Muscle of leg (tissue), 3 donors: ENCODE measurements at regions not wholly inside any gene's neighbourhood (a gene's known extent, or its start where the extent isn't known, plus 50 kb on each side); places are given as distances from the start of the nearest gene placed in this dataset.
A peak's percentile ranks its signal among the peaks of the same experiment; 100 is the strongest.

Experiments used
- DNase-seq: peaks from one replicate; pipeline ENCODE4 v3.0.0; 2013
- H3K27ac ChIP-seq: one replicate; pipeline ENCODE4 v1.5.1; 2013; ENCODE audit warnings: mild to moderate bottlenecking, low read length, control low read depth
- H3K27me3 ChIP-seq: one replicate; pipeline ENCODE4 v1.6.1; 2013; ENCODE audit warnings: low read length; ENCODE audit not compliant: control insufficient read depth, insufficient read depth
- H3K36me3 ChIP-seq: one replicate; pipeline ENCODE4 v1.6.1; 2013; ENCODE audit warnings: low read length; ENCODE audit not compliant: control insufficient read depth, insufficient read depth
- H3K4me1 ChIP-seq: one replicate; pipeline ENCODE4 v1.6.1; 2013; ENCODE audit warnings: low read length; ENCODE audit not compliant: control insufficient read depth, insufficient read depth
- H3K4me3 ChIP-seq: one replicate; pipeline ENCODE4 v1.5.1; 2013; ENCODE audit warnings: low read length, control low read depth
- H3K9me3 ChIP-seq: replicated peaks from 2 replicates; pipeline ENCODE4 v1.6.1; 2013; ENCODE audit warnings: low read depth, low read length; ENCODE audit not compliant: control insufficient read depth
- WGBS: methylation state at CpG from one replicate; pipeline ENCODE4 v1.1.5; 2013; ENCODE audit warnings: missing lambda C conversion rate; ENCODE audit not compliant: insufficient coverage; 5-methylcytosine and 5-hydroxymethylcytosine counted together

DNA sequence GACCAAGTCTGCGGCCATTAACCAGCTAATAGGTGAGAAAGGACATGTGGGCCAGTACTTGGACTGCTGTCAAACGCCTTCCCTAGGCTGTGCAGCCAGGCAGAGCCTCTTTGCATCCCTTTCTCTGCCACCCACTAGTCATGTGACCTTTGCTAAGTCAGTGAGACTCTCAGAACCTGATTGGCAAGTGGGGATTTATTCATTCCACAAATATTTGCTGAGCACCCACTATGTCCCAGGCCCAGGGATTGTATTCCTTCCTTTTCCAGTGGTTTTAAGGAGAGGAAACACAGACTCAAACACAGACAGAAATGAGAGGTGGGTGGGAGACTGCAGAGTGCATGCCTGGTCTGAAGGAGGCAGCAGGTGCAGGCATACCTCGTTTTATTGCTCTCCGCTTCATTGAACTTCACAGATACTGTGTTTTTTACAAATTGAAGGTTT, 71.6 kb upstream of the GALNT10 start:
- peaks cover 32% of the 10 kb centered on the region for H3K4me1 ChIP-seq
- H3K9me3 ChIP-seq = no peaks in the 10 kb centered on the region
- H3K36me3 ChIP-seq = no peaks in the 10 kb centered on the region
- no peaks in the 10 kb centered on the region for H3K27me3 ChIP-seq
- 83% methylated on average over 1 of the region's 4 CpGs for WGBS
- H3K4me3 ChIP-seq = no peak overlapping the region
- H3K27ac ChIP-seq = no peak overlapping the region
- no peak for DNase-seq

- Histone ChIP-seq H3K9me3 (peaks cover 3% of the 10 kb centered on the region), H3K4me1 (no peaks in the 10 kb centered on the region), H3K27ac (no peak overlapping the region), H3K36me3 (no peaks in the 10 kb centered on the region), H3K4me3 (no peak overlapping the region), H3K27me3 (no peaks in the 10 kb centered on the region)
- no CpG with 5 or more reads among the region's 3 CpGs for WGBS
- no peak for DNase-seq
Measured at GRCh38 chr5:154129013-154129412, 61.5 kb upstream of the GALNT10 start.

GRCh38 chr5:154129921-154130320, 60.6 kb upstream of the GALNT10 start:
- Histone ChIP-seq H3K4me1 (no peaks in the 10 kb centered on the region), H3K36me3 (no peaks in the 10 kb centered on the region), H3K9me3 (no peaks in the 10 kb centered on the region), H3K27me3 (no peaks in the 10 kb centered on the region), H3K27ac (no peak overlapping the region), H3K4me3 (no peak overlapping the region)
- no peak for DNase-seq
- WGBS = no CpG with 5 or more reads among the region's 1 CpG

- Histone ChIP-seq H3K9me3 (no peaks in the 10 kb centered on the region), H3K27ac (no peak overlapping the region), H3K36me3 (no peaks in the 10 kb centered on the region), H3K4me3 (no peak overlapping the region), H3K27me3 (no peaks in the 10 kb centered on the region), H3K4me1 (no peaks in the 10 kb centered on the region)
- DNase-seq = no peak
- 83% methylated on average over 4 of the region's 5 CpGs for WGBS
Measured at GRCh38 chr5:154131817-154132216, 58.7 kb upstream of the GALNT10 start.

GRCh38 chr5:154132718-154133307, 57.7 kb upstream of the GALNT10 start:
- Histone ChIP-seq H3K36me3 (no peaks in the 10 kb centered on the region), H3K9me3 (no peaks in the 10 kb centered on the region), H3K4me3 (no peak overlapping the region), H3K4me1 (no peaks in the 10 kb centered on the region), H3K27ac (no peak overlapping the region), H3K27me3 (no peaks in the 10 kb centered on the region)
- no peak for DNase-seq
- WGBS = 84% methylated on average over 4 of the region's 6 CpGs

DNA sequence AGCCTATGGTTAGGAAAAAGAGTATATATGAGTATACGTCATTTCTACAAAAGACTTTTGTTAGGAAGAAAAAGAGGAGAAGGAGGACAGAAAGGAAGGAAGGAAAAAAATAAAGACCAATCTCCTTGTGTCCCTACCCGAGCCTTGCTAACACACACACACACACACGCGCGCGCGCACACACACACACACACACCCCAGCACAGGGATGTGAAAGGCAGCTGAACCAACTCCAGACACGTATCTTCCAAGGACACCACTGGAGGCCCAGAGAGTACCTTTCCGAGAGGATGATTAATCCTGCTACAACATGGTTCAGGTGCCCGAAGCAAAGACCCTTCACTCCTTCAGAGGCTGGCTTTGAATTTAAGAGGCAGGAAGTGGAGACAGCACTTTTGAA, 56.9 kb upstream of the GALNT10 start:
- H3K36me3 ChIP-seq = no peaks in the 10 kb centered on the region
- H3K27ac ChIP-seq = no peak overlapping the region
- H3K27me3 ChIP-seq = no peaks in the 10 kb centered on the region
- H3K4me3 ChIP-seq = no peak overlapping the region
- peaks cover 1% of the 10 kb centered on the region for H3K4me1 ChIP-seq
- 83% methylated on average over 7 of the region's 10 CpGs for WGBS
- no peak for DNase-seq
- H3K9me3 ChIP-seq = no peaks in the 10 kb centered on the region

DNA sequence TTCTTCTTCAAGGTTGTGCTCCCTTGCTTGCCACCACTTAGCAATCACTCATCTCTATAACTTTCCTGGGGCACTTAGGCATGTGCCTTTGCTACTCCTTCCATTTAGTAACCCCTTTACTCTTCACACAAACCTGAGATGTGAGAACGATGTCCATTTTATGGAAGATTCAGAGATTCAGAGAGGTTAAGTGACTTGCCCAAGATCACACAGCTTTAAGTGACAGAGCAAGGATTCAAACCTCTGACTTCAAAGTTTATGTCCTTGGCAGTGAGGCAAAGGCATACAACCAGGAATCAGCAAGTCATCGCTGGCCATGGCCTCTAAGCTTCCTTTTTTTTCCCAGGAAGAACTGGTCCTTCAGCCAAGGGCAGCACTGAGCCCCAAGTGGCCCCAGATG, 56.0 kb upstream of the GALNT10 start:
- 86% methylated on average over 1 of the region's 2 CpGs for WGBS
- Histone ChIP-seq H3K4me1 (peaks cover 8% of the 10 kb centered on the region), H3K9me3 (no peaks in the 10 kb centered on the region), H3K27ac (no peak overlapping the region), H3K27me3 (no peaks in the 10 kb centered on the region), H3K36me3 (no peaks in the 10 kb centered on the region), H3K4me3 (no peak overlapping the region)
- DNase-seq = no peak

GRCh38 chr5:154135125-154135817, 55.3 kb upstream of the GALNT10 start:
- no peak for DNase-seq
- Histone ChIP-seq H3K27ac (no peak overlapping the region), H3K27me3 (no peaks in the 10 kb centered on the region), H3K36me3 (no peaks in the 10 kb centered on the region), H3K9me3 (no peaks in the 10 kb centered on the region), H3K4me1 (peaks cover 8% of the 10 kb centered on the region), H3K4me3 (no peak overlapping the region)
- WGBS = 71% methylated on average over 4 of the region's 9 CpGs

- H3K4me1 ChIP-seq = peaks cover 8% of the 10 kb centered on the region
- WGBS = 100% methylated on average over 2 of the region's 5 CpGs
- no peaks in the 10 kb centered on the region for H3K36me3 ChIP-seq
- DNase-seq = no peak
- H3K4me3 ChIP-seq = no peak overlapping the region
- no peaks in the 10 kb centered on the region for H3K9me3 ChIP-seq
- H3K27me3 ChIP-seq = no peaks in the 10 kb centered on the region
- no peak overlapping the region for H3K27ac ChIP-seq
Measured at GRCh38 chr5:154136141-154136540, 54.4 kb upstream of the GALNT10 start.

- Histone ChIP-seq H3K9me3 (no peaks in the 10 kb centered on the region), H3K27ac (no peak overlapping the region), H3K4me3 (no peak overlapping the region), H3K27me3 (no peaks in the 10 kb centered on the region), H3K4me1 (peaks cover 17% of the 10 kb centered on the region), H3K36me3 (no peaks in the 10 kb centered on the region)
- peak; percentile 62 for DNase-seq
- WGBS = 17% methylated on average over 4 of the region's 4 CpGs
Measured at GRCh38 chr5:154138701-154139100, 51.8 kb upstream of the GALNT10 start.
